IMR-90 (cell line): ENCODE measurements at regions not wholly inside any gene's neighbourhood (a gene's known extent, or its start where the extent isn't known, plus 50 kb on each side); places are given as distances from the start of the nearest gene placed in this dataset.

Experiments used
- BHLHE40 ChIP-seq: fragments of 150-350 bp; IDR thresholded peaks from 2 replicates; pipeline ENCODE4 v1.6.1; 2016; ENCODE audit warnings: mild to moderate bottlenecking, low read depth, low read length
- CEBPB ChIP-seq: IDR thresholded peaks from 2 replicates; pipeline ENCODE4 v1.6.1; 2012; ENCODE audit warnings: low read depth, low read length, improper control_type of control experiment
- CTCF ChIP-seq: conservative IDR thresholded peaks from 2 replicates; pipeline ENCODE4 v1.5.1; 2012; ENCODE audit warnings: mild to moderate bottlenecking, low read depth, low read length, improper control_type of control experiment
- ELK1 ChIP-seq: fragments of 150-350 bp; IDR thresholded peaks from 2 replicates; pipeline ENCODE4 v1.6.1; 2016; ENCODE audit warnings: low read depth, mild to moderate bottlenecking, low read length, moderate library complexity, borderline replicate concordance
- MAFK ChIP-seq: IDR thresholded peaks from 2 replicates; pipeline ENCODE4 v1.6.1; 2012; ENCODE audit warnings: low read depth, low read length, improper control_type of control experiment
- MXI1 ChIP-seq: IDR thresholded peaks from 2 replicates; pipeline ENCODE4 v1.6.1; 2012; ENCODE audit warnings: low read depth, mild to moderate bottlenecking, low read length, moderate library complexity, borderline replicate concordance
- NFE2L2 ChIP-seq: fragments of 150-350 bp; IDR thresholded peaks from 2 replicates; pipeline ENCODE4 v1.6.1; 2016; ENCODE audit warnings: low read depth, mild to moderate bottlenecking, low read length
- POLR2A ChIP-seq: IDR thresholded peaks from 2 replicates; pipeline ENCODE4 v1.6.1; 2012; ENCODE audit warnings: mild to moderate bottlenecking, low read depth, low read length
- RAD21 ChIP-seq: IDR thresholded peaks from 2 replicates; pipeline ENCODE4 v1.6.1; 2012; ENCODE audit warnings: low read length, improper control_type of control experiment
- RFX5 ChIP-seq: IDR thresholded peaks from 2 replicates; pipeline ENCODE4 v1.8.0; 2012; ENCODE audit warnings: low read depth, mild to moderate bottlenecking, low read length, moderate library complexity
- SMC3 ChIP-seq: fragments of 150-350 bp; IDR thresholded peaks from 2 replicates; pipeline ENCODE4 v1.6.1; 2016; ENCODE audit warnings: low read depth, mild to moderate bottlenecking, antibody characterized with exemption, low read length, moderate library complexity
- USF2 ChIP-seq: fragments of 150-350 bp; IDR thresholded peaks from 2 replicates; pipeline ENCODE4 v1.6.1; 2017; ENCODE audit warnings: mild to moderate bottlenecking, antibody characterized with exemption, low read length, low read depth

GRCh38 chr7:17448479-17449423, 150.3 kb downstream of the AHR start:
- no peak for TF ChIP-seq POLR2A
- TF ChIP-seq CTCF = no peak
- TF ChIP-seq USF2 = no peak
- no peak for TF ChIP-seq MXI1
- TF ChIP-seq RAD21 = no peak
- TF ChIP-seq ELK1 = no peak
- no peak for TF ChIP-seq BHLHE40
- no peak for TF ChIP-seq CEBPB
- no peak for TF ChIP-seq MAFK
- no peak for TF ChIP-seq SMC3
- TF ChIP-seq NFE2L2 = no peak
- TF ChIP-seq RFX5 = no peak
